Endothelial cell of umbilical vein (primary cell): ENCODE measurements at regions not wholly inside any gene's neighbourhood (a gene's known extent, or its start where the extent isn't known, plus 50 kb on each side); places are given as distances from the start of the nearest gene placed in this dataset.

Experiments used
- FOS ChIP-seq: IDR thresholded peaks from 2 replicates; pipeline ENCODE4 v1.6.1; 2011; ENCODE audit warnings: mild to moderate bottlenecking, low read length, moderate library complexity, borderline replicate concordance; ENCODE audit not compliant: insufficient read depth
- JUN ChIP-seq: IDR thresholded peaks from 2 replicates; pipeline ENCODE4 v1.6.1; 2011; ENCODE audit warnings: borderline replicate concordance, low read depth; ENCODE audit not compliant: insufficient read length, insufficient read depth
- POLR2A ChIP-seq: IDR thresholded peaks from 2 replicates; pipeline ENCODE4 v1.6.1; 2012; ENCODE audit warnings: low read depth, mild to moderate bottlenecking, control low read depth, low read length
- POLR2AphosphoS5 ChIP-seq: IDR thresholded peaks from 2 replicates; pipeline ENCODE4 v1.6.1; 2012; ENCODE audit warnings: low read depth, mild to moderate bottlenecking, control low read depth, low read length, moderate library complexity; ENCODE audit not compliant: insufficient read depth
- TF ChIP-seq, protein P1 (sequence below), 2 donors: IDR thresholded peaks; 1 replicate in 1 of 2; 2 replicates in 1 of 2; pipeline ENCODE4 v1.5.1; 2011; ENCODE audit warnings: low read length in 2 of 2, mild to moderate bottlenecking in 2 of 2, moderate library complexity in 2 of 2, control low read depth in 1 of 2, inconsistent platforms in 1 of 2, low read depth in 1 of 2; ENCODE audit not compliant: insufficient read depth in 1 of 2; ENCODE audit errors: extremely low read depth in 1 of 2

DNA sequence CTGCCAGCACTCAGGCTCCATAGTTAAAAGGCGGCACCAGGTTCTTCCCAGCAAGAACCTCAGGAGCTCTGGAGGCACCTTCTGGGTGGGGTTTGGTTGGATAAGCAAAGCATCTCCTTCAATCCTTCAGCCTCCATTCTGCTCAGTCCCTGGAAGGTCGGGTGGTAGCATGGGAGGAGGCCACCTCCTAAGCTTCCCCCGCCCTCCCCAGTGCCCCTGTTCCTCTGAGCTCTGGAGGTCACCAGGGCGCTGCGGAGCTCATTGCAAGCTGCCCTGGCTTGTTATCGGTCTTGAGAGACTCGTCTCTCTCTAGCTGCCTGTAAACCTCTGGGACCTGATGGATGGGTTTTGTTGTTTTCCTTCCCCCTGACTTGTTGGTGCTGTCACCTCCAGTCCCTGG is 124.8 kb downstream of the RPLP1 start:
- TF ChIP-seq POLR2AphosphoS5 (no peak), JUN (no peak), FOS (no peak), POLR2A (no peak)
- TF ChIP-seq, protein P1, sequence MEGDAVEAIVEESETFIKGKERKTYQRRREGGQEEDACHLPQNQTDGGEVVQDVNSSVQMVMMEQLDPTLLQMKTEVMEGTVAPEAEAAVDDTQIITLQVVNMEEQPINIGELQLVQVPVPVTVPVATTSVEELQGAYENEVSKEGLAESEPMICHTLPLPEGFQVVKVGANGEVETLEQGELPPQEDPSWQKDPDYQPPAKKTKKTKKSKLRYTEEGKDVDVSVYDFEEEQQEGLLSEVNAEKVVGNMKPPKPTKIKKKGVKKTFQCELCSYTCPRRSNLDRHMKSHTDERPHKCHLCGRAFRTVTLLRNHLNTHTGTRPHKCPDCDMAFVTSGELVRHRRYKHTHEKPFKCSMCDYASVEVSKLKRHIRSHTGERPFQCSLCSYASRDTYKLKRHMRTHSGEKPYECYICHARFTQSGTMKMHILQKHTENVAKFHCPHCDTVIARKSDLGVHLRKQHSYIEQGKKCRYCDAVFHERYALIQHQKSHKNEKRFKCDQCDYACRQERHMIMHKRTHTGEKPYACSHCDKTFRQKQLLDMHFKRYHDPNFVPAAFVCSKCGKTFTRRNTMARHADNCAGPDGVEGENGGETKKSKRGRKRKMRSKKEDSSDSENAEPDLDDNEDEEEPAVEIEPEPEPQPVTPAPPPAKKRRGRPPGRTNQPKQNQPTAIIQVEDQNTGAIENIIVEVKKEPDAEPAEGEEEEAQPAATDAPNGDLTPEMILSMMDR (IDR thresholded peaks at IDR 0.05; ENCODE audit: extremely low read depth in 1 of 2, insufficient read depth in 1 of 2, low read depth in 1 of 2, low read length in 2 of 2) = no peak
